ENCODE measurements at regions not wholly inside any gene's neighbourhood (a gene's known extent, or its start where the extent isn't known, plus 50 kb on each side); places are given as distances from the start of the nearest gene placed in this dataset.
"Not testable (repeated sequence)": the region's sequence is repeated elsewhere in the genome, so short reads cannot be mapped to it uniquely, and the experiment has no call there.

- no peak for DNase-seq
Measured at GRCh38 chr2:219844401-219845091, 217.1 kb downstream of the SLC4A3 start.

- no peak for DNase-seq
Measured at GRCh38 chr2:219848882-219849281, 221.5 kb downstream of the SLC4A3 start.

- no peak for DNase-seq
Measured at GRCh38 chr2:219851169-219851568, 223.7 kb downstream of the SLC4A3 start.

GRCh38 chr2:219851801-219852481 lies 224.5 kb downstream of the SLC4A3 start:
- no peak for DNase-seq

- DNase-seq: no peak
Measured at GRCh38 chr2:219852626-219853025, 225.2 kb downstream of the SLC4A3 start.

- no peak for DNase-seq
Measured at GRCh38 chr2:219856602-219857001, 229.2 kb downstream of the SLC4A3 start.

- DNase-seq: no peak
Measured at GRCh38 chr2:219857751-219858150, 230.3 kb downstream of the SLC4A3 start.

GRCh38 chr2:219861307-219861706 lies 233.9 kb downstream of the SLC4A3 start:
- DNase-seq: no peak

GRCh38 chr2:219864154-219864553 lies 236.7 kb downstream of the SLC4A3 start:
- no peak for DNase-seq

- no peak for DNase-seq
Measured at GRCh38 chr2:219868635-219869034, 241.2 kb downstream of the SLC4A3 start.

GRCh38 chr2:219870041-219870440 lies 242.6 kb downstream of the SLC4A3 start:
- no peak for DNase-seq

- no peak for DNase-seq
Measured at GRCh38 chr2:219871351-219871750, 243.9 kb downstream of the SLC4A3 start.

- DNase-seq: no peak
Measured at GRCh38 chr2:219875036-219875435, 247.6 kb downstream of the SLC4A3 start.

GRCh38 chr2:219875986-219876385 lies 248.6 kb downstream of the SLC4A3 start:
- not testable (repeated sequence) for DNase-seq

GRCh38 chr2:219876931-219877330 lies 249.5 kb downstream of the SLC4A3 start:
- no peak for DNase-seq

- no peak for DNase-seq
Measured at GRCh38 chr2:219877728-219878127, 250.3 kb downstream of the SLC4A3 start.

- no peak for DNase-seq
Measured at GRCh38 chr2:219878516-219878915, 251.1 kb downstream of the SLC4A3 start.

GRCh38 chr2:219881851-219882250 lies 254.4 kb downstream of the SLC4A3 start:
- DNase-seq: no peak

- DNase-seq: no peak
Measured at GRCh38 chr2:219886615-219887014, 259.2 kb downstream of the SLC4A3 start.

GRCh38 chr2:219887870-219888269 lies 260.4 kb downstream of the SLC4A3 start:
- no peak for DNase-seq

GRCh38 chr2:219893541-219893940 lies 266.1 kb downstream of the SLC4A3 start:
- DNase-seq: no peak

GRCh38 chr2:219897456-219897855 lies 270.0 kb downstream of the SLC4A3 start:
- DNase-seq: no peak

- DNase-seq: no peak
Measured at GRCh38 chr2:219901155-219901554, 273.7 kb downstream of the SLC4A3 start.

- no peak for DNase-seq
Measured at GRCh38 chr2:219902891-219903552, 275.6 kb downstream of the SLC4A3 start.
